ENCODE measurements at regions not wholly inside any gene's neighbourhood (a gene's known extent, or its start where the extent isn't known, plus 50 kb on each side); places are given as distances from the start of the nearest gene placed in this dataset.
"Not testable (repeated sequence)": the region's sequence is repeated elsewhere in the genome, so short reads cannot be mapped to it uniquely, and the experiment has no call there.

DNA sequence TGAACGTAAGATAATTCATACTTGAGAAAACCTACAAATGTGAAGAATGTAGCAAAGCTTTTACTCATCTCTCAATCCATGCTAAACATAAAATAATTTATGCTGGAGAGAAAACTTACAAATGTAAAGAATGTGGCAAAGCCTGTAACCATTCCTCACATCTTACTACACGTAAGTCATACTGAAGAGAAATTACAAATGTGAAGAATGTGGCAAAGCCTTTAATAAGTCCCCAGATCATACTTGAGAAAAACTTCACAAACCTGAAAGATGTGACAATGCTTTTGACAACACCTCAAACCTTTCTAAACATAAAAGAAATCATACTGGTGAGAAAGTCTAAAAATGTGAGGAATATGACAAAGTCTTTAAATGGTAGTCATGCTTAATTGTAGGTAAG lies 89.4 kb downstream of the ZNF675 start:
- Mint-ChIP-seq H3K4me3 (no peak overlapping the region), H3K4me1 (no peaks in the 10 kb centered on the region), H3K27ac (no peak overlapping the region), H3K36me3 (peaks cover 0 to 1% of the 10 kb centered on the region in 2 donors), H3K27me3 (no peaks in the 10 kb centered on the region), H3K9me3 (peaks cover 2 to 26% (median 19%) of the 10 kb centered on the region in 8 donors)
- Histone ChIP-seq H3K4me1 (ENCODE audit: insufficient read depth, low read length) (no peaks in the 10 kb centered on the region), H3K27ac (ENCODE audit: low read depth, low read length) (no peak overlapping the region), H3K36me3 (ENCODE audit: insufficient read depth, low read length) (no peaks in the 10 kb centered on the region), H3K9me3 (ENCODE audit: control insufficient read depth in 1 of 2, low read length in 2 of 2) (no peaks in the 10 kb centered on the region), H3K27me3 (ENCODE audit: insufficient read depth, low read length) (no peaks in the 10 kb centered on the region), H3K4me3 (ENCODE audit: low read length in 2 of 2) (no peak overlapping the region)
- no peak for DNase-seq
- CTCF ChIA-PET (ENCODE audit: partially characterized antibody): no interaction called here
- POLR2A ChIA-PET (ENCODE audit: partially characterized antibody): no interaction called here
- intact Hi-C loops (cut with micrococcal nuclease): no loop called here

DNA sequence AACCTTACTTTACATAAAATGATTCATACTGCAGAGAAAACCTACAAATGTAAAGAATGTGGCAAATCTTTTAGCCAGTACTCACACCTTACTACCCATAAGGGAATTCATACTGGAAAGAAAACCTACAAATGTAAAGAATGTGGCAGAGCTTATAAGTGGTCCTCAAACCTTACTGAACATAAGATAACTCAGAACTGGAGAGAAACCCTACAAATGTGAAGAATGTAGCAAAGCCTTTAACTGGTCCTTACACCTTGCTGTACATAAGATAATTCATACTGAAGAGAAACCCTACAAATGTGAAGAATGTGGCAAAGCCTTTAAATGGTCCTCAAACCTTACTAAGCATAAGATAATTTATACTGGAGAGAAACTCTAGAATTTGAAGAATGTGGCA lies 90.1 kb downstream of the ZNF675 start:
- H3K9me3 Mint-ChIP-seq: peaks cover 2 to 33% (median 25%) of the 10 kb centered on the region in 8 donors
- Histone ChIP-seq H3K9me3 (ENCODE audit: control insufficient read depth in 1 of 2, low read length in 2 of 2) (no peaks in the 10 kb centered on the region), H3K4me1 (ENCODE audit: insufficient read depth, low read length) (no peaks in the 10 kb centered on the region), H3K27me3 (ENCODE audit: insufficient read depth, low read length) (no peaks in the 10 kb centered on the region), H3K27ac (ENCODE audit: low read depth, low read length) (no peak overlapping the region), H3K36me3 (ENCODE audit: insufficient read depth, low read length) (no peaks in the 10 kb centered on the region), H3K4me3 (ENCODE audit: low read length in 2 of 2) (no peak overlapping the region)
- POLR2A ChIA-PET (ENCODE audit: partially characterized antibody): no interaction called here
- CTCF ChIA-PET (ENCODE audit: partially characterized antibody): no interaction called here
- no peak overlapping the region for H3K27ac Mint-ChIP-seq
- peaks cover 0 to 1% of the 10 kb centered on the region in 2 donors for H3K36me3 Mint-ChIP-seq
- no peak for DNase-seq
- H3K4me3 Mint-ChIP-seq: no peak overlapping the region
- no peaks in the 10 kb centered on the region for H3K27me3 Mint-ChIP-seq
- H3K4me1 Mint-ChIP-seq: no peaks in the 10 kb centered on the region
- intact Hi-C loops (cut with micrococcal nuclease): no loop called here

DNA sequence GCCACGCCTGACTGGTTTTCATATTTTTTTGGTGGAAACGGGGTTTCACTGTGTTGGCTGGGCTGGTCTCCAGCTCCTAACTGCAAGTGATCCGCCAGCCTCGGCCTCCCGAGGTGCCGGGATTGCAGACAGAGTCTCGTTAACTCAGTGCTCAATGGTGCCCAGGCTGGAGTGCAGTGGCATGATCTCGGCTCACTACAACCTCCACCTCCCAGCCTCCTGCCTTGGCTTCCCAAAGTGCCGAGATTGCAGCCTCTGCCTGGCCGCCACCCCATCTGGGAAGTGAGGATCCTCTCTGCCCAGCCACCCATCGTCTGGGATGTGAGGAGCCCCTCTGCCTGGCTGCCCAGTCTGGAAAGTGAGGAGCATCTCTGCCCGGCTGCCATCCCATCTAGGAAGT lies 92.7 kb downstream of the ZNF675 start:
- POLR2A ChIA-PET (ENCODE audit: partially characterized antibody); H3K4me1 ChIP-seq (ENCODE audit: insufficient read depth, low read length); H3K27ac ChIP-seq (ENCODE audit: low read depth, low read length); H3K27me3 Mint-ChIP-seq; DNase-seq; H3K27ac Mint-ChIP-seq; H3K4me1 Mint-ChIP-seq; H3K9me3 ChIP-seq (ENCODE audit: control insufficient read depth in 1 of 2, low read length in 2 of 2); H3K36me3 Mint-ChIP-seq; H3K36me3 ChIP-seq (ENCODE audit: insufficient read depth, low read length); H3K4me3 ChIP-seq (ENCODE audit: low read length in 2 of 2); H3K27me3 ChIP-seq (ENCODE audit: insufficient read depth, low read length); intact Hi-C loops (cut with micrococcal nuclease); CTCF ChIA-PET (ENCODE audit: partially characterized antibody): not testable (repeated sequence)
- Mint-ChIP-seq H3K4me3 (peak overlapping the region in 1 of 8 donors; percentile 26), H3K9me3 (peaks cover 4 to 55% (median 41%) of the 10 kb centered on the region in 8 donors)

DNA sequence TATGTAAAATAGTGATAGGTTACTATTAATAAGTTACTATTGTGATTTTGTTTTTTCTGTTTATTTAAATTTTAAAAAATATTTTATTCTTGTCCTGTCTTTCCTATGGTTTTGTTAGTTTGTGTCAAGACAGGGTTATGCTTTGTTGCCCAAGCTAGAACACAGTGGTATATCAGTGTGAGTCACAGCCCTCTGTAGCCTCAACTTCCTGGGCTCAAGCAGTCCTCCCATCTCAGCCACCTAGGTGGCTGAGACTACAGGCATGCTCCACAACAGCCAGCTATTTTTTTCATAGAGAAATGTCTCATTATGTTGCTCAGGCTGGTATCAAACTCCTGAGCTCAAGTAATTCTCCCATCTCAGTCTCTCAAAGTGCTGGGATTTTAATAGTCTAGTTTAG lies 99.5 kb downstream of the ZNF675 start:
- DNase-seq: no peak
- Histone ChIP-seq H3K9me3 (ENCODE audit: control insufficient read depth in 1 of 2, low read length in 2 of 2) (no peaks in the 10 kb centered on the region), H3K4me1 (ENCODE audit: insufficient read depth, low read length) (no peaks in the 10 kb centered on the region), H3K36me3 (ENCODE audit: insufficient read depth, low read length) (no peaks in the 10 kb centered on the region), H3K27me3 (ENCODE audit: insufficient read depth, low read length) (no peaks in the 10 kb centered on the region), H3K4me3 (ENCODE audit: low read length in 2 of 2) (no peak overlapping the region), H3K27ac (ENCODE audit: low read depth, low read length) (no peak overlapping the region)
- ChIA-PET CTCF (ENCODE audit: partially characterized antibody) (no interaction called here), POLR2A (ENCODE audit: partially characterized antibody) (no interaction called here)
- intact Hi-C loops (cut with micrococcal nuclease): no loop called here
- no peaks in the 10 kb centered on the region for H3K4me1 Mint-ChIP-seq
- H3K9me3 Mint-ChIP-seq: peaks cover 1 to 58% (median 37%) of the 10 kb centered on the region in 8 donors
- H3K36me3 Mint-ChIP-seq: no peaks in the 10 kb centered on the region
- H3K27ac Mint-ChIP-seq: no peak overlapping the region
- no peaks in the 10 kb centered on the region for H3K27me3 Mint-ChIP-seq
- no peak overlapping the region for H3K4me3 Mint-ChIP-seq

DNA sequence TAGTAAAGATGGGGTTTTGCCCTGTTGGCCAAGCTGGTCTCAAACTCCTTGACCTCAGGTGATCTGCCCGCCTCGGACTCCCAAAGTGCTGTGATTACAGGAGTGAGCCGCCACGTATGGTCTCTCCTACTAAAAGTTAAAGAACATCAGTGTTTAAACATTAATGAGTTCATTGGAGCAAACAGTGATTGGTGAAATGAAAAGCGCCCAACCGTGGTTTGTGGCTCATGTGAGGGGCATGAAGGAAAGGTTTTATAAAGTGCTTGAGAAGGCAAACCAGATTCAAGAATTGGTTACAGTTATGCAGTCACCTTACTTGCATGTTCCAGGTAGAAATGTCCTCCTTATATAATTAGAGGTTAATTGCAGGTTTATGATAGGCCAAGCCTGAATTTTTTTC lies 109.5 kb downstream of the ZNF675 start:
- no peak overlapping the region for H3K27ac Mint-ChIP-seq
- intact Hi-C loops (cut with micrococcal nuclease): no loop called here
- peaks cover 2 to 30% (median 24%) of the 10 kb centered on the region in 8 donors for H3K9me3 Mint-ChIP-seq
- no peaks in the 10 kb centered on the region for H3K27me3 ChIP-seq (ENCODE audit: insufficient read depth, low read length)
- H3K36me3 Mint-ChIP-seq: peaks cover under 1 to 1% of the 10 kb centered on the region in 2 donors
- H3K4me3 ChIP-seq (ENCODE audit: low read length in 2 of 2): no peak overlapping the region
- CTCF ChIA-PET (ENCODE audit: partially characterized antibody): no interaction called here
- no peak overlapping the region for H3K27ac ChIP-seq (ENCODE audit: low read depth, low read length)
- DNase-seq: no peak
- no peaks in the 10 kb centered on the region for H3K4me1 ChIP-seq (ENCODE audit: insufficient read depth, low read length)
- no peaks in the 10 kb centered on the region for H3K27me3 Mint-ChIP-seq
- POLR2A ChIA-PET (ENCODE audit: partially characterized antibody): no interaction called here
- H3K36me3 ChIP-seq (ENCODE audit: insufficient read depth, low read length): no peaks in the 10 kb centered on the region
- H3K4me1 Mint-ChIP-seq: no peaks in the 10 kb centered on the region
- H3K4me3 Mint-ChIP-seq: no peak overlapping the region
- H3K9me3 ChIP-seq (ENCODE audit: control insufficient read depth in 1 of 2, low read length in 2 of 2): no peaks in the 10 kb centered on the region

DNA sequence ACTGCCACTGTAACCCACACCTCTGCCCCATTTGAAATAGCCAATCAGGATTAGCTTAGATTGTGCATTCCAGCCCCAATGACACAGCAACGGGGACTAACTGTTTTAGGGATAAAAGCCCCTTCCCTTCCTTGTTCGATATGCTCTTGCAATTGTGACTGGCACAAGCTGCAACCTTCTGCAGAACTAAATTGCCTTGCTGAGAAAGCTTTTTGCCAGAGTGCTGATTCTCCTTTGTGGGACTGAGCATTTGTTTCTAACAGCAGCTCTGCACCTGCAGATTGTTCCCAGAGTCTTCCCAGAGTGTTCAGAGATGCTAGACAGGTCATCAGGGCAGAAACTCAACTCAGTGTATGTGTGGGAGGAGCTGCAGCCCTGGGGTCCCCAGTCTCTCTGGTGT lies 115.8 kb downstream of the ZNF675 start:
- peaks cover 2 to 83% (median 59%) of the 10 kb centered on the region in 8 donors for H3K9me3 Mint-ChIP-seq
- intact Hi-C loops (cut with micrococcal nuclease): no loop called here
- H3K4me1 Mint-ChIP-seq: no peaks in the 10 kb centered on the region
- ChIA-PET POLR2A (ENCODE audit: partially characterized antibody) (no interaction called here), CTCF (ENCODE audit: partially characterized antibody) (no interaction called here)
- H3K4me3 Mint-ChIP-seq: no peak overlapping the region
- H3K27ac Mint-ChIP-seq: no peak overlapping the region
- DNase-seq: no peak
- no peaks in the 10 kb centered on the region for H3K27me3 Mint-ChIP-seq
- no peaks in the 10 kb centered on the region for H3K36me3 ChIP-seq (ENCODE audit: insufficient read depth, low read length)
- no peaks in the 10 kb centered on the region for H3K27me3 ChIP-seq (ENCODE audit: insufficient read depth, low read length)
- H3K9me3 ChIP-seq (ENCODE audit: control insufficient read depth in 1 of 2, low read length in 2 of 2): peaks cover 0 to 10% of the 10 kb centered on the region in 2 donors
- no peak overlapping the region for H3K4me3 ChIP-seq (ENCODE audit: low read length in 2 of 2)
- no peaks in the 10 kb centered on the region for H3K4me1 ChIP-seq (ENCODE audit: insufficient read depth, low read length)
- peaks cover 4 to 10% of the 10 kb centered on the region in 2 donors for H3K36me3 Mint-ChIP-seq
- H3K27ac ChIP-seq (ENCODE audit: low read depth, low read length): no peak overlapping the region

DNA sequence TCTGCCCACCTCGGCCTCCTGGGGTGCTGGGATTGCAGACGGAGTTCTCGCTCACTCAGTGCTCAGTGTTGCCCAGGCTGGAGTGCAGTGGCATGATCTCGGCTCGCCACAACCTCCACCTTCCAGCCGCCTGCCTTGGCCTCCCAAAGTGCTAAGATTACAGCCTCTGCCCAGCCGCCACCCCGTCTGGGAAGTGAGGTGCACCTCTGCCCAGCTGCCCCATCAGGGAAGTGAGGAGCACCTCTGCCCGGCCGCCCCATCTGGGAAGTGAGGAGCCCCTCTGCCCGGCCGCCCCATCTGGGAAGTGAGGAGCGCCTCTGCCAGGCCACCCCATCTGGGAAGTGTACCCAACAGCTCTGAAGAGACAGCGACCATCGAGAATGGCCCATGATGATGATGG lies 118.9 kb downstream of the ZNF675 start:
- H3K36me3 ChIP-seq (ENCODE audit: insufficient read depth, low read length); POLR2A ChIA-PET (ENCODE audit: partially characterized antibody); H3K27me3 ChIP-seq (ENCODE audit: insufficient read depth, low read length); H3K27me3 Mint-ChIP-seq; DNase-seq; H3K27ac Mint-ChIP-seq; H3K4me1 Mint-ChIP-seq; H3K4me3 Mint-ChIP-seq; intact Hi-C loops (cut with micrococcal nuclease); H3K27ac ChIP-seq (ENCODE audit: low read depth, low read length); CTCF ChIA-PET (ENCODE audit: partially characterized antibody); H3K4me3 ChIP-seq (ENCODE audit: low read length in 2 of 2); H3K4me1 ChIP-seq (ENCODE audit: insufficient read depth, low read length): not testable (repeated sequence)
- Mint-ChIP-seq H3K36me3 (peaks cover 4 to 11% of the 10 kb centered on the region in 2 donors), H3K9me3 (peaks cover 0 to 78% (median 57%) of the 10 kb centered on the region in 8 donors)
- peaks cover 0 to 10% of the 10 kb centered on the region in 2 donors for H3K9me3 ChIP-seq (ENCODE audit: control insufficient read depth in 1 of 2, low read length in 2 of 2)

DNA sequence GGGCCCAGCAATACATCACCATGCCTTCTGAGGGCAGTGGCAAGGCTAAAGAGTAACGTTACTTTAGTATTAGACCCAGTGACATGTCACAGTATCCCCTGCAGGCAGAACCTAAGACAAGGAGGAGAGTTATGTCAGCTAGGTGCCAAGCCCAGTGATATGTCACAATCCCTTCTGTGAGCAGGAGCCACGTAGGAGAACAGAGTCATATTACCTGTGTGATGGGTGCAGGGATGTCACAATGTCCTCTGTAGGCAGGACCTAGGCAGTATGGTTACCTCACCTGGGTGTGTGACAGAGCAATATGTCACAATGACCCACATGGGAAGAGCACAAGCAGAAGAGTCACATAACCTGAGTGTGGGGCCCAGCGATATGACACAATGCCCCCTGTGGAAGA lies 121.8 kb downstream of the ZNF675 start:
- DNase-seq: no peak
- Histone ChIP-seq H3K4me3 (ENCODE audit: low read length in 2 of 2) (no peak overlapping the region), H3K27ac (ENCODE audit: low read depth, low read length) (no peak overlapping the region), H3K4me1 (ENCODE audit: insufficient read depth, low read length) (no peaks in the 10 kb centered on the region), H3K9me3 (ENCODE audit: control insufficient read depth in 1 of 2, low read length in 2 of 2) (peaks cover 0 to 3% of the 10 kb centered on the region in 2 donors), H3K36me3 (ENCODE audit: insufficient read depth, low read length) (no peaks in the 10 kb centered on the region), H3K27me3 (ENCODE audit: insufficient read depth, low read length) (no peaks in the 10 kb centered on the region)
- peaks cover 0 to 54% (median 32%) of the 10 kb centered on the region in 8 donors for H3K9me3 Mint-ChIP-seq
- peaks cover 0 to 3% of the 10 kb centered on the region in 2 donors for H3K36me3 Mint-ChIP-seq
- H3K4me1 Mint-ChIP-seq: no peaks in the 10 kb centered on the region
- H3K4me3 Mint-ChIP-seq: no peak overlapping the region
- ChIA-PET POLR2A (ENCODE audit: partially characterized antibody) (no interaction called here), CTCF (ENCODE audit: partially characterized antibody) (no interaction called here)
- H3K27ac Mint-ChIP-seq: peak overlapping the region in 1 of 7 donors; percentile 38
- H3K27me3 Mint-ChIP-seq: no peaks in the 10 kb centered on the region
- intact Hi-C loops (cut with micrococcal nuclease): no loop called here

All from CD4-positive, alpha-beta memory T cell (primary cell).